Trophoblast cell (in vitro differentiated cells and primary cell): ENCODE measurements at regions not wholly inside any gene's neighbourhood (a gene's known extent, or its start where the extent isn't known, plus 50 kb on each side); places are given as distances from the start of the nearest gene placed in this dataset.

Experiments
- DNase-seq, 2 donors: peaks; one replicate each; pipeline ENCODE4 v3.0.0-alpha.2; 2016
- H2AFZ ChIP-seq: 2 replicates; pipeline ENCODE4 v1.6.1; 2013; ENCODE audit warnings: low read length, moderate library complexity, mild to moderate bottlenecking; ENCODE audit not compliant: insufficient read depth, poor library complexity
- H2AK5ac ChIP-seq: 2 replicates; pipeline ENCODE4 v1.6.1; 2013; ENCODE audit warnings: mild to moderate bottlenecking, low read length
- H2BK120ac ChIP-seq: 2 replicates; pipeline ENCODE4 v1.6.1; 2013; ENCODE audit warnings: low read length, mild to moderate bottlenecking, moderate library complexity; ENCODE audit not compliant: insufficient read depth, poor library complexity
- H2BK12ac ChIP-seq: 2 replicates; pipeline ENCODE4 v1.6.1; 2013; ENCODE audit warnings: mild to moderate bottlenecking, low read length, moderate library complexity
- H2BK5ac ChIP-seq: 2 replicates; pipeline ENCODE4 v1.6.1; 2013; ENCODE audit warnings: low read length, low read depth, moderate library complexity, mild to moderate bottlenecking; ENCODE audit not compliant: poor library complexity
- H3K14ac ChIP-seq: 2 replicates; pipeline ENCODE4 v1.6.1; 2013; ENCODE audit warnings: mild to moderate bottlenecking, low read length
- H3K18ac ChIP-seq: 2 replicates; pipeline ENCODE4 v1.6.1; 2013; ENCODE audit warnings: mild to moderate bottlenecking, low read length
- H3K23ac ChIP-seq: 2 replicates; pipeline ENCODE4 v1.6.1; 2013; ENCODE audit warnings: low read length
- H3K27ac ChIP-seq: 2 replicates; pipeline ENCODE4 v1.5.1; 2013; ENCODE audit warnings: low read depth, mild to moderate bottlenecking, inconsistent platforms, low read length, moderate library complexity
- H3K27me3 ChIP-seq: 2 replicates; pipeline ENCODE4 v1.6.1; 2013; ENCODE audit warnings: inconsistent platforms, mild to moderate bottlenecking, low read length, moderate library complexity; ENCODE audit not compliant: insufficient read depth
- H3K36me3 ChIP-seq, 2 experiments: 1 replicate in 1 of 2; 2 replicates in 1 of 2; pipeline ENCODE4 v1.6.1; 2013; ENCODE audit warnings: low read length in 2 of 2, mild to moderate bottlenecking in 2 of 2, moderate library complexity in 1 of 2; ENCODE audit not compliant: insufficient read depth in 2 of 2, control insufficient read depth in 1 of 2
- H3K4ac ChIP-seq: 2 replicates; pipeline ENCODE4 v1.6.1; 2013; ENCODE audit warnings: low read depth, mild to moderate bottlenecking, low read length, moderate library complexity
- H3K4me1 ChIP-seq, 2 experiments: 1 replicate in 1 of 2; 2 replicates in 1 of 2; pipeline ENCODE4 v1.6.1; 2013; ENCODE audit warnings: low read length in 2 of 2, mild to moderate bottlenecking in 2 of 2, moderate library complexity in 1 of 2; ENCODE audit not compliant: insufficient read depth in 2 of 2, control insufficient read depth in 1 of 2
- H3K4me2 ChIP-seq: 2 replicates; pipeline ENCODE4 v1.6.1; 2013; ENCODE audit warnings: inconsistent platforms, mild to moderate bottlenecking, low read length, moderate library complexity
- H3K4me3 ChIP-seq: 2 replicates; pipeline ENCODE4 v1.5.1; 2013; ENCODE audit warnings: mild to moderate bottlenecking, low read depth, low read length, inconsistent platforms
- H3K79me1 ChIP-seq: one replicate; pipeline ENCODE4 v1.6.1; 2013; ENCODE audit warnings: low read length
- H3K79me2 ChIP-seq: 2 replicates; pipeline ENCODE4 v1.6.1; 2013; ENCODE audit warnings: low read length, mild to moderate bottlenecking; ENCODE audit not compliant: control insufficient read depth, insufficient read depth, poor library complexity
- H3K9ac ChIP-seq: 2 replicates; pipeline ENCODE4 v1.6.1; 2013; ENCODE audit warnings: mild to moderate bottlenecking, low read length
- H3K9me3 ChIP-seq: 2 replicates; pipeline ENCODE4 v1.6.1; 2013; ENCODE audit warnings: low read depth, mild to moderate bottlenecking, control low read depth, inconsistent platforms, low read length; ENCODE audit not compliant: insufficient read depth
- H4K12ac ChIP-seq: 2 replicates; pipeline ENCODE4 v1.6.1; 2013; ENCODE audit warnings: low read depth, mild to moderate bottlenecking, low read length, moderate library complexity
- H4K8ac ChIP-seq: 2 replicates; pipeline ENCODE4 v1.6.1; 2013; ENCODE audit warnings: low read depth, mild to moderate bottlenecking, low read length, moderate library complexity
- H4K91ac ChIP-seq: one replicate; pipeline ENCODE4 v1.6.1; 2013; ENCODE audit warnings: low read depth, mild to moderate bottlenecking, low read length, moderate library complexity
- WGBS: extraction: QIAGEN DNeasy Blood & Tissue Kit; methylation state at CpG from one replicate; pipeline ENCODE4 v1.1.7; 2013; ENCODE audit warnings: missing lambda C conversion rate; ENCODE audit not compliant: insufficient read length, insufficient coverage; ENCODE audit errors: extremely low coverage; 5-methylcytosine and 5-hydroxymethylcytosine counted together

DNA sequence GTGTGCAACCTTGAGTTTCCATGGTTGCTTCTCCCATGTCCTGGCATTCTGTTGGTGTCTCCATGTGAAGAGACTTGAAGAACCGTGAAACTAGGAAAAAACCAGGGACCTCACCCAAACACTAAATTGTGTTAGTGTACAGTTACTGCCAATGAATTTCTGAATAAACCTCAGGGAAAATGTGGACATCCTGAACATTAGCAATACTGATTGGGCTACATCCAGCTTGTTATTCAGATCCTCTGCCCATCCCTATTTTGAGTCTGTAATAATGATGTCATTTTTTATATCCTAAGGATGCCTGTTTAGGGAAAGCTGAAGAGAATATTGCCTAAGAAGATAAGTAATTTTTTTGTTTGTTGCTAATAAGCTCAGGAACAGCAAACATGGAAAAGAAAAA, 262.7 kb downstream of the TMA16 start:
- Histone ChIP-seq H2BK5ac (no peak overlapping the region), H3K9ac (no peak overlapping the region), H3K79me2 (no peaks in the 10 kb centered on the region), H3K27ac (no peak overlapping the region), H3K27me3 (no peaks in the 10 kb centered on the region), H3K4me1 (no peaks in the 10 kb centered on the region), H3K4me2 (no peak overlapping the region), H3K23ac (no peak overlapping the region), H4K8ac (no peak overlapping the region), H2BK12ac (no peak overlapping the region), H3K9me3 (no peaks in the 10 kb centered on the region), H3K18ac (no peak overlapping the region), H4K91ac (no peak overlapping the region), H2AK5ac (no peak overlapping the region), H2AFZ (no peak overlapping the region), H4K12ac (no peak overlapping the region), H3K79me1 (no peaks in the 10 kb centered on the region), H3K4ac (no peak overlapping the region), H2BK120ac (no peak overlapping the region), H3K36me3 (no peaks in the 10 kb centered on the region), H3K4me3 (no peak overlapping the region), H3K14ac (no peak overlapping the region)
- WGBS = no CpG with 5 or more reads among the region's 1 CpG
- DNase-seq = no peak

- Histone ChIP-seq H3K9ac (no peak overlapping the region), H3K14ac (no peak overlapping the region), H2AK5ac (no peak overlapping the region), H3K27ac (no peak overlapping the region), H3K18ac (no peak overlapping the region), H2BK5ac (no peak overlapping the region), H4K8ac (no peak overlapping the region), H3K23ac (no peak overlapping the region), H3K79me2 (no peaks in the 10 kb centered on the region), H3K36me3 (no peaks in the 10 kb centered on the region), H3K79me1 (no peaks in the 10 kb centered on the region), H2BK120ac (no peak overlapping the region), H3K9me3 (no peaks in the 10 kb centered on the region), H2BK12ac (no peak overlapping the region), H3K4me2 (no peak overlapping the region), H4K91ac (no peak overlapping the region), H3K4me1 (no peaks in the 10 kb centered on the region), H3K4ac (no peak overlapping the region), H3K27me3 (no peaks in the 10 kb centered on the region), H4K12ac (no peak overlapping the region), H2AFZ (no peak overlapping the region), H3K4me3 (no peak overlapping the region)
- WGBS = no CpG with 5 or more reads among the region's 1 CpG
- DNase-seq = no peak
These were observed 263.5 kb downstream of the TMA16 start for GRCh38 chr4:163758032-163758431.

DNA sequence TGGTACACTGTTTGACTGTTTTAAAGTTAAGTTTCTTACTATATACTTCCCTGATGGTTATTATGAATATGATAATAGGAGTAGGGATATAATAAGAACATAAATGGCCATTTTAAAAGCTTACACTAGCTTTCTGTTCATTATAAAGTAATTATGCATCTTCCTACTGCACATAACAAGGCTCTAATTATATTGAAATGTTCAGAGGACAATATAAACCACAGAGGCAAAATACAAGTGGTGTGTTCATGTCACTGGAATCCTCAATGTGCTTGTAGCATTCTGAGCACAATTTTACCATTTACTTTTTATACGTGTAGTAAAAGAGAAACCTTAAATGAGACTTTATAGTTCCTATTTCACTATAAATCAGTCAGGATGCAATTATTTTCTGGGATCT, 268.3 kb downstream of the TMA16 start:
- Histone ChIP-seq H3K27me3 (no peaks in the 10 kb centered on the region), H2BK120ac (no peak overlapping the region), H4K8ac (no peak overlapping the region), H3K9ac (no peak overlapping the region), H2AK5ac (no peak overlapping the region), H3K4me3 (no peak overlapping the region), H3K4me2 (no peak overlapping the region), H3K27ac (no peak overlapping the region), H3K4me1 (no peaks in the 10 kb centered on the region), H4K91ac (no peak overlapping the region), H3K36me3 (no peaks in the 10 kb centered on the region), H3K79me2 (no peaks in the 10 kb centered on the region), H2AFZ (no peak overlapping the region), H3K18ac (no peak overlapping the region), H3K14ac (no peak overlapping the region), H2BK5ac (no peak overlapping the region), H3K4ac (no peak overlapping the region), H3K23ac (no peak overlapping the region), H3K79me1 (no peaks in the 10 kb centered on the region), H2BK12ac (no peak overlapping the region), H4K12ac (no peak overlapping the region), H3K9me3 (no peaks in the 10 kb centered on the region)
- WGBS = no CpG with 5 or more reads among the region's 1 CpG
- DNase-seq = no peak

GRCh38 chr4:163764569-163764968, 270.1 kb downstream of the TMA16 start:
- WGBS = no CpG with 5 or more reads among the region's 2 CpGs
- H3K4me3 ChIP-seq = no peak overlapping the region

More at GRCh38 chr4:163764569-163764968, 270.1 kb downstream of the TMA16 start:
- Histone ChIP-seq H2AFZ (no peak overlapping the region), H3K18ac (no peak overlapping the region), H3K27me3 (no peaks in the 10 kb centered on the region), H2BK5ac (no peak overlapping the region), H3K9ac (no peak overlapping the region), H4K12ac (no peak overlapping the region), H3K4ac (no peak overlapping the region), H3K9me3 (no peaks in the 10 kb centered on the region), H4K91ac (no peak overlapping the region), H2BK120ac (no peak overlapping the region), H3K79me2 (no peaks in the 10 kb centered on the region), H3K79me1 (no peaks in the 10 kb centered on the region), H3K36me3 (no peaks in the 10 kb centered on the region), H2AK5ac (no peak overlapping the region), H3K23ac (no peak overlapping the region), H4K8ac (no peak overlapping the region), H3K27ac (no peak overlapping the region), H3K4me2 (no peak overlapping the region), H3K4me1 (no peaks in the 10 kb centered on the region), H2BK12ac (no peak overlapping the region), H3K14ac (no peak overlapping the region)
- no peak for DNase-seq
